ENCODE measurements at regions not wholly inside any gene's neighbourhood (a gene's known extent, or its start where the extent isn't known, plus 50 kb on each side); places are given as distances from the start of the nearest gene placed in this dataset.
"Not testable (repeated sequence)": the region's sequence is repeated elsewhere in the genome, so short reads cannot be mapped to it uniquely, and the experiment has no call there.

- no peak overlapping the region for H3K4me3 ChIP-seq (ENCODE audit: low read depth, low read length)
- no peak for TF ChIP-seq CTCF (IDR thresholded peaks at IDR 0.05; ENCODE audit: low read depth, low read length)
Measured at GRCh38 chr3:74003734-74004133, 379.0 kb upstream of the PDZRN3 start.

GRCh38 chr3:74001436-74001835 is 376.7 kb upstream of the PDZRN3 start:
- no peak overlapping the region for H3K4me3 ChIP-seq (ENCODE audit: low read depth, low read length)
- no peak for TF ChIP-seq CTCF (IDR thresholded peaks at IDR 0.05; ENCODE audit: low read depth, low read length)

- no peak for TF ChIP-seq CTCF (IDR thresholded peaks at IDR 0.05; ENCODE audit: low read depth, low read length)
- no peak overlapping the region for H3K4me3 ChIP-seq (ENCODE audit: low read depth, low read length)
Measured at GRCh38 chr3:74000725-74001124, 376.0 kb upstream of the PDZRN3 start.

GRCh38 chr3:73999501-73999900 is 374.8 kb upstream of the PDZRN3 start:
- no peak overlapping the region for H3K4me3 ChIP-seq (ENCODE audit: low read depth, low read length)
- no peak for TF ChIP-seq CTCF (IDR thresholded peaks at IDR 0.05; ENCODE audit: low read depth, low read length)

- not testable (repeated sequence) for H3K4me3 ChIP-seq (ENCODE audit: low read depth, low read length)
Measured at GRCh38 chr3:73990691-73991090, 365.9 kb upstream of the PDZRN3 start.

GRCh38 chr3:73966733-73967132 is 342.0 kb upstream of the PDZRN3 start:
- H3K4me3 ChIP-seq (ENCODE audit: low read depth, low read length) = no peak overlapping the region
- no peak for TF ChIP-seq CTCF (IDR thresholded peaks at IDR 0.05; ENCODE audit: low read depth, low read length)

GRCh38 chr3:73964818-73965217 is 340.1 kb upstream of the PDZRN3 start:
- H3K4me3 ChIP-seq (ENCODE audit: low read depth, low read length) = no peak overlapping the region
- TF ChIP-seq CTCF (IDR thresholded peaks at IDR 0.05; ENCODE audit: low read depth, low read length) = no peak

- H3K4me3 ChIP-seq (ENCODE audit: low read depth, low read length) = no peak overlapping the region
- no peak for TF ChIP-seq CTCF (IDR thresholded peaks at IDR 0.05; ENCODE audit: low read depth, low read length)
Measured at GRCh38 chr3:73955494-73956070, 330.8 kb upstream of the PDZRN3 start.

Data from WI38 (cell line).